CD4-positive, alpha-beta T cell treated with Interleukin-12 subunit alpha and Interleukin-12 subunit beta, for 1 hour (primary cell): ENCODE measurements at regions not wholly inside any gene's neighbourhood (a gene's known extent, or its start where the extent isn't known, plus 50 kb on each side); places are given as distances from the start of the nearest gene placed in this dataset.
"Not testable (repeated sequence)": the region's sequence is repeated elsewhere in the genome, so short reads cannot be mapped to it uniquely, and the experiment has no call there.

ENCODE experiments used
- DNase-seq: peaks from one replicate; pipeline ENCODE4 v3.0.0-alpha.2; 2020

- no peak for DNase-seq
Measured at GRCh38 chr5:118156181-118156580, 832.2 kb downstream of the DTWD2 start.

- no peak for DNase-seq
Measured at GRCh38 chr5:118146824-118147223, 841.5 kb downstream of the DTWD2 start.

- no peak for DNase-seq
Measured at GRCh38 chr5:118144540-118144939, 843.8 kb downstream of the DTWD2 start.

GRCh38 chr5:118139361-118139760, 849.0 kb downstream of the DTWD2 start:
- no peak for DNase-seq

GRCh38 chr5:118126159-118126558, 862.2 kb downstream of the DTWD2 start:
- no peak for DNase-seq

GRCh38 chr5:118125687-118126086, 862.7 kb downstream of the DTWD2 start:
- no peak for DNase-seq

- no peak for DNase-seq
Measured at GRCh38 chr5:118121258-118121657, 867.1 kb downstream of the DTWD2 start.

- DNase-seq = no peak
Measured at GRCh38 chr5:118115791-118116190, 872.6 kb downstream of the DTWD2 start.

- no peak for DNase-seq
Measured at GRCh38 chr5:118111956-118112355, 876.4 kb downstream of the DTWD2 start.

GRCh38 chr5:118107246-118107645, 881.1 kb downstream of the DTWD2 start:
- DNase-seq = not testable (repeated sequence)

GRCh38 chr5:118098716-118099115, 889.6 kb downstream of the DTWD2 start:
- no peak for DNase-seq

- no peak for DNase-seq
Measured at GRCh38 chr5:118095115-118095514, 893.2 kb downstream of the DTWD2 start.

- no peak for DNase-seq
Measured at GRCh38 chr5:118088448-118088847, 899.9 kb downstream of the DTWD2 start.

GRCh38 chr5:118076490-118076889, 911.9 kb downstream of the DTWD2 start:
- DNase-seq = no peak

GRCh38 chr5:118070041-118070440, 918.3 kb downstream of the DTWD2 start:
- no peak for DNase-seq

- no peak for DNase-seq
Measured at GRCh38 chr5:118069452-118069851, 918.9 kb downstream of the DTWD2 start.

- DNase-seq = no peak
Measured at GRCh38 chr5:118068886-118069285, 919.5 kb downstream of the DTWD2 start.

- DNase-seq = not testable (repeated sequence)
Measured at GRCh38 chr5:118063836-118064235, 924.5 kb downstream of the DTWD2 start.

- no peak for DNase-seq
Measured at GRCh38 chr5:118060833-118061232, 927.5 kb downstream of the DTWD2 start.

- no peak for DNase-seq
Measured at GRCh38 chr5:118052503-118052902, 935.8 kb downstream of the DTWD2 start.

- no peak for DNase-seq
Measured at GRCh38 chr5:118044169-118044568, 944.2 kb downstream of the DTWD2 start.

GRCh38 chr5:118043531-118043930, 944.8 kb downstream of the DTWD2 start:
- no peak for DNase-seq

- no peak for DNase-seq
Measured at GRCh38 chr5:118042076-118042475, 946.3 kb downstream of the DTWD2 start.

GRCh38 chr5:118040496-118040895, 947.9 kb downstream of the DTWD2 start:
- DNase-seq = no peak

GRCh38 chr5:118033686-118034338, 954.5 kb downstream of the DTWD2 start:
- no peak for DNase-seq
